AG10803 (cell line): ENCODE measurements at regions not wholly inside any gene's neighbourhood (a gene's known extent, or its start where the extent isn't known, plus 50 kb on each side); places are given as distances from the start of the nearest gene placed in this dataset.
"Not testable (repeated sequence)": the region's sequence is repeated elsewhere in the genome, so short reads cannot be mapped to it uniquely, and the experiment has no call there.

ENCODE experiments used
- DNase-seq: peaks from one replicate; pipeline ENCODE4 v3.0.0; 2010; ENCODE audit warnings: low read depth
- H3K4me3 ChIP-seq: 2 replicates; pipeline ENCODE4 v1.5.1; 2011; ENCODE audit warnings: mild to moderate bottlenecking, low read length, control low read depth
- TF ChIP-seq, protein P1 (sequence below): conservative IDR thresholded peaks from 2 replicates; pipeline ENCODE4 v1.5.1; 2011; ENCODE audit warnings: mild to moderate bottlenecking, low read length, control low read depth, inconsistent platforms

DNA sequence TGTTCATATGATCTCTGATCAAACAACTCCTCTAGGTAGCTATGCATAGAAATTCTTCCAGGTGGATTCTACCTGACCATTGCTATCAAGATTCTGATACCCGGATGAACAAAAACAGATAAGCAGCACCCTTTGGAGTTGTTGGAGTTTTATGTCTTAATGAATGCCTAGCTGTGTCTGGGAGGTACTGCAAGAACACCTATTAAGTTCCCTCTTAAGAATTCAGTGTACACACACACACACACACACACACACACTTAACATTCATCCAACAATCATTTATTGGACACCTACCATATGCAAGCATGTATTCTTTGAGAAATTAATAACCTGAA is 58.1 kb upstream of the FNDC3B start:
- TF ChIP-seq, protein P1, sequence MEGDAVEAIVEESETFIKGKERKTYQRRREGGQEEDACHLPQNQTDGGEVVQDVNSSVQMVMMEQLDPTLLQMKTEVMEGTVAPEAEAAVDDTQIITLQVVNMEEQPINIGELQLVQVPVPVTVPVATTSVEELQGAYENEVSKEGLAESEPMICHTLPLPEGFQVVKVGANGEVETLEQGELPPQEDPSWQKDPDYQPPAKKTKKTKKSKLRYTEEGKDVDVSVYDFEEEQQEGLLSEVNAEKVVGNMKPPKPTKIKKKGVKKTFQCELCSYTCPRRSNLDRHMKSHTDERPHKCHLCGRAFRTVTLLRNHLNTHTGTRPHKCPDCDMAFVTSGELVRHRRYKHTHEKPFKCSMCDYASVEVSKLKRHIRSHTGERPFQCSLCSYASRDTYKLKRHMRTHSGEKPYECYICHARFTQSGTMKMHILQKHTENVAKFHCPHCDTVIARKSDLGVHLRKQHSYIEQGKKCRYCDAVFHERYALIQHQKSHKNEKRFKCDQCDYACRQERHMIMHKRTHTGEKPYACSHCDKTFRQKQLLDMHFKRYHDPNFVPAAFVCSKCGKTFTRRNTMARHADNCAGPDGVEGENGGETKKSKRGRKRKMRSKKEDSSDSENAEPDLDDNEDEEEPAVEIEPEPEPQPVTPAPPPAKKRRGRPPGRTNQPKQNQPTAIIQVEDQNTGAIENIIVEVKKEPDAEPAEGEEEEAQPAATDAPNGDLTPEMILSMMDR, result no peak
- H3K4me3 ChIP-seq, result no peak overlapping the region
- DNase-seq, result no peak

DNA sequence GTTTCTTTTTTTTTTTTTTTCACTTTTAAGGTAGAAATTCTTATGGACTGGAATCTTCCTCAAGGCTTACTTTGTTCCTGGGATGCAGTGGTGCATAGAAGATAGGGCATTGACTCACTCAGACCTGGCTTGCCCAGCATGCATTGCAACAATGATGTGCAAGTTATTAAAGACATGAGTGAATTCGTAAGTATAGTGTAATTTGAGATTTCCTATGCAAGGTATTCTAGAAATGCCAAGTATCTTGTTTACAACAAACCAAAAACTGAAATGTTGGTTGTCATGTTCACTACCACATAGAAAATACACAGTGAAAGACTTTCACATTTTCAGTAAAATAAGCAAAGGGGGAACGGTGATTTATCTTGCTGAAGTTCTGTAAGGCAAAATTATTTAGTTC is 56.5 kb upstream of the FNDC3B start:
- DNase-seq, result peak; percentile 91
- TF ChIP-seq, protein P1, result no peak
- H3K4me3 ChIP-seq, result no peak overlapping the region

DNA sequence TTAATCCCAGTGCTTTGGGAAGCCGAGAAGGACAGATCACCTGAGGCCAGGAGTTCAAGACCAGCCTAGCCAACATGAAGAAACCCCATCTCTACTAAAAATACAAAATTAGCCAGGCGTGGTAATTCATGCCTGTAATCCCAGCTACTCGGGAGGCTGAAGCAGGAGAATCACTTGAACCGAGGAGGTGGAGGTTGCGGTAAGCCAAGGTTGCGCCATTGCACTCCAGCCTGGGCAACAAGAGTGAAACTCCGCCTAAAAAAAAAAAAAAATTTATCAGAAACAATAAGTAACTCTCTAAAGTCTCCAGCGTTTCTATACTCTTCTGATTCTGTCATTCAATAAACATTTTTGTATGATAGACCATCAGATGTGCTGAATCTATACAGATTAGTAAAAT is 55.7 kb upstream of the FNDC3B start:
- not testable (repeated sequence) for H3K4me3 ChIP-seq, DNase-seq

DNA sequence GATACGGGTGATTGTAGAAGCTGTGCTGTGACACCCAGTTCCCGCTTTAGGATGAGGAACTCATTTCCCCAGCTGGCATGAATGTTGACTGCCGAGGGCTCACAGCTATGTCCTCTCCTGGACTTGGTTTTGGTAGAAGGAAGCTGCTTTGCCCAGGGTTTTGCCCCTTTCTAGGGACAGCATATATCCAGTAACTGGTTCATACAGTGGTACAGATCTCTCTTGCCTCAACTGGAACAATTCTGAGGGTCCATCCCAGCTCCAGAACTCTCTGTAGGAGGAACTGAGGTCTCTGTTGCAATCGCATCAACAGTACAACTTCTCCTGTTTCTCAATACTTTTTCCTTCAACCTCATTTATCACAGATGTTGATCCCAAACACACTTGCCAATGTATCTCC is 54.5 kb upstream of the FNDC3B start:
- peak; percentile 47 for DNase-seq
- no peak overlapping the region for H3K4me3 ChIP-seq
- TF ChIP-seq, protein P1, result no peak

DNA sequence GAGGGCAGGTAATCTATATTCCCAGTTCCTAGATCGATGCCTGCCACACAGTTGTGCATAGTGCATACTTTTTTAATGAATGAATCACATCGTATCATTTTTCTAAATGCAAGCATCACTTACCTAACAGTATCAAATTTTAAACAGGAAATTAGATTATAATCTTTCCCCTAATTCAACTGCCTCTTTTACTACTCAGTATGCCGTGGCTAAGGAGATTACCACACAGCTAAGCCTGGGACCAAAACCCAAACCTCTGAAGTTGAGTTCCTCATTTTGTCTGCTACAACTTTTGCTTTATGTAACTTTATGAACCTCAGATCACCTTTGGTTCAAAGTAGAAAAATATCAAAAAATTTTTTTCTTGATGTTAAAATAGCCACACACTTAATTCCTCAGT is 53.2 kb upstream of the FNDC3B start:
- DNase-seq, result no peak
- TF ChIP-seq, protein P1, result no peak
- no peak overlapping the region for H3K4me3 ChIP-seq

DNA sequence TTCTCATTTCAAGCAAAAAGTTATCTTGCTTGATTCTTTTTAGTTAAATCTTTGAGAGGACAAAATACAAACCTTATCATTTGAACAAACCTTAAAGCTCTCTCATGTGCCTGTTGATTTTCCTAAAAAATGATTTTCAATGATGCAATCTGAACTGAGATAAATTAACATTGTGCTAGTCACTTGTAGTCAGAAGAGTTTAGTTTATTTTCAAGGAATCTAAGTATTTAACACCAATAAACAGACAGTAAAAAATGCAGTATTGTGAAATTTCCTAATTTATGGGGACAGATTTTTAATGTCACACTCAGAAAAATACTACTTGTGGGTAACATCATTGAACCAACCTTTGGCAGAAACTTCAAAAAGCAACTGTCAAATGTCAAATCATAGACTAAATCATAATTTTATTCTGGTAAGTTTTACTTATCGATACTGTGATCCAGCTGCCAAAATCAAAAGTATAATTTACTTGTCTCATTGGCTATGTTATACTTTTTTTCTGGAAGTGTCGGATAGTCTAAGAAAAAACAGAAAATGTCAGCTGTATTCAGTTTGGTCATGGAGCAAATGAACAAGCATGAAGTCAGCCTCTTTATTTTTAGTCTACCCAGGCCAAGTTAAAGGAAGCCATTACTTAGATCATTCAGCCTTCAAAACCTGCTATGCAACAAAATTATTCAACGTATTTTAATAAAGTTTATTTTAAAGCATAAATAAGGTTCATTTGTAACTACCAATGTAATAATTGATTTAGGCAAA is 52.4 kb upstream of the FNDC3B start:
- no peak overlapping the region for H3K4me3 ChIP-seq
- TF ChIP-seq, protein P1, result no peak
- peak; percentile 35 for DNase-seq
